ENCODE measurements at regions not wholly inside any gene's neighbourhood (a gene's known extent, or its start where the extent isn't known, plus 50 kb on each side); places are given as distances from the start of the nearest gene placed in this dataset.

GRCh38 chr16:51009813-51010212 is 141.3 kb downstream of the SALL1 start:
- H3K4ac ChIP-seq (replicated peaks; ENCODE audit: insufficient read length, low read depth, low read length): no peak overlapping the region
- H2BK5ac ChIP-seq (ENCODE audit: low read depth, low read length): no peak overlapping the region
- H3K4me1 ChIP-seq (replicated peaks in 1 of 4; ENCODE audit: control insufficient read depth in 3 of 4, insufficient read depth in 4 of 4, low read length in 3 of 4): peaks cover 0 to 4% (median 0%) of the 10 kb centered on the region in 4 experiments; a peak in 3 of 7 replicates
- ChIA-PET CTCF (ENCODE audit: partially characterized antibody) (interaction anchor here (0.6 to 1.0 kb wide), 2 partner anchors 19 to 116 kb away, joined by 3 read pairs; no protein-coding TSS in a partner anchor), POLR2A (ENCODE audit: partially characterized antibody) (no interaction called here)
- H2AK5ac ChIP-seq (ENCODE audit: low read depth, low read length): no peak overlapping the region
- H2BK15ac ChIP-seq (ENCODE audit: low read length): no peak overlapping the region
- H3K18ac ChIP-seq (ENCODE audit: extremely low read depth, low read length): no peak overlapping the region
- DNase-seq (ENCODE audit: low read depth in 1 of 2, low spot score in 2 of 2) (no peak), FAIRE-seq (no peak)
- H3K4me2 ChIP-seq (ENCODE audit: insufficient read depth in 1 of 2, low read depth in 2 of 2, low read length in 2 of 2): no peak overlapping the region
- H3K14ac ChIP-seq (ENCODE audit: insufficient read length): no peak overlapping the region
- no peak overlapping the region for H3K23ac ChIP-seq (ENCODE audit: insufficient read length)
- H3K79me2 ChIP-seq (ENCODE audit: control insufficient read depth in 1 of 2, insufficient read depth in 2 of 2, low read length in 2 of 2): no peaks in the 10 kb centered on the region
- no peak overlapping the region for H2BK12ac ChIP-seq (ENCODE audit: low read depth, low read length)
- no peak overlapping the region for H2BK20ac ChIP-seq (ENCODE audit: low read length)
- H3K27me3 ChIP-seq (replicated peaks in 1 of 4; ENCODE audit: control insufficient read depth in 3 of 4, extremely low read depth in 1 of 4, insufficient read depth in 3 of 4, low read length in 3 of 4): no peaks in the 10 kb centered on the region
- H3K23me2 ChIP-seq (ENCODE audit: low read depth, low read length): peaks cover 4% of the 10 kb centered on the region; the same call in 1 of the 2 replicates
- no peak overlapping the region for H4K91ac ChIP-seq (replicated peaks; ENCODE audit: insufficient read length, low read length)
- H2BK120ac ChIP-seq (replicated peaks; ENCODE audit: low read depth, low read length): no peak overlapping the region
- peaks cover 3 to 7% of the 10 kb centered on the region in 2 experiments; a peak in 1 of 4 replicates for H3K9me3 ChIP-seq (ENCODE audit: insufficient read depth in 2 of 2, low read depth in 1 of 2, low read length in 1 of 2)
- H3K27ac ChIP-seq (ENCODE audit: low read depth, low read length): no peak overlapping the region
- no peak overlapping the region for H4K8ac ChIP-seq (ENCODE audit: extremely low read depth, insufficient read depth, low read length)
- no peak overlapping the region for H4K5ac ChIP-seq (ENCODE audit: insufficient read length, low read depth, low read length)
- H3K9ac ChIP-seq (replicated peaks in 1 of 4; ENCODE audit: extremely low read depth in 1 of 4, low read depth in 3 of 4, low read length in 3 of 4): no peak overlapping the region
- no peak overlapping the region for H3K56ac ChIP-seq (replicated peaks; ENCODE audit: insufficient read length, low read depth, low read length)
- TF ChIP-seq ASH2L (IDR thresholded peaks at IDR 0.05; ENCODE audit: low read length): no peak
- TF ChIP-seq, protein P1, sequence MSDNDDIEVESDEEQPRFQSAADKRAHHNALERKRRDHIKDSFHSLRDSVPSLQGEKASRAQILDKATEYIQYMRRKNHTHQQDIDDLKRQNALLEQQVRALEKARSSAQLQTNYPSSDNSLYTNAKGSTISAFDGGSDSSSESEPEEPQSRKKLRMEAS (IDR thresholded peaks at IDR 0.05): no peak
- TF ChIP-seq SRF (IDR thresholded peaks at IDR 0.05; ENCODE audit: low read depth, low read length): no peak
- no peak for TF ChIP-seq RNF2 (IDR thresholded peaks at IDR 0.05; ENCODE audit: borderline replicate concordance, low read depth, low read length, missing control alignments, poor library complexity, severe bottlenecking)
- TF ChIP-seq SIN3A (conservative IDR thresholded peaks at IDR 0.05 in 1 of 2, IDR thresholded peaks at IDR 0.05 in 1 of 2; ENCODE audit: low read depth in 1 of 2, low read length in 2 of 2): no peak
- TF ChIP-seq KDM1A (IDR thresholded peaks at IDR 0.05; ENCODE audit: borderline replicate concordance, low read length): no peak
- TF ChIP-seq SP2 (IDR thresholded peaks at IDR 0.05; ENCODE audit: low read length): no peak
- no peak for TF ChIP-seq PHF8 (conservative IDR thresholded peaks at IDR 0.05; ENCODE audit: low read depth, low read length)
- no peak for TF ChIP-seq SP4 (IDR thresholded peaks at IDR 0.05; ENCODE audit: low read length)
- no peak for TF ChIP-seq EGR1 (IDR thresholded peaks at IDR 0.05; ENCODE audit: borderline replicate concordance, low read depth, low read length)
- TF ChIP-seq HDAC2 (IDR thresholded peaks at IDR 0.05; ENCODE audit: borderline replicate concordance in 1 of 2, low read depth in 2 of 2, low read length in 2 of 2): no peak
- TF ChIP-seq POU5F1 (IDR thresholded peaks at IDR 0.05; ENCODE audit: low read depth, low read length): no peak
- TF ChIP-seq POLR2A (IDR thresholded peaks at IDR 0.05; ENCODE audit: control extremely low read depth in 1 of 2, low read depth in 2 of 2, low read length in 2 of 2): no peak
- no peak for TF ChIP-seq SAP30 (IDR thresholded peaks at IDR 0.05; ENCODE audit: insufficient read depth, insufficient replicate concordance, low read length)
- no peaks in the 10 kb centered on the region for H3K79me1 ChIP-seq (ENCODE audit: low read depth, low read length)
- no peak overlapping the region for H2AFZ ChIP-seq (ENCODE audit: low read length)
- H3K36me3 ChIP-seq (ENCODE audit: control insufficient read depth in 2 of 4, insufficient read depth in 4 of 4, low read length in 3 of 4): no peaks in the 10 kb centered on the region
- H4K20me1 ChIP-seq (replicated peaks in 1 of 2; ENCODE audit: control insufficient read depth in 1 of 2, insufficient read depth in 2 of 2, low read length in 2 of 2): peaks cover 0 to 3% of the 10 kb centered on the region in 2 experiments
- no peak overlapping the region for H3K4me3 ChIP-seq (ENCODE audit: extremely low read depth in 1 of 4, insufficient read depth in 2 of 4, low read depth in 3 of 4, low read length in 4 of 4)
